C4-2B (cell line): ENCODE measurements at regions not wholly inside any gene's neighbourhood (a gene's known extent, or its start where the extent isn't known, plus 50 kb on each side); places are given as distances from the start of the nearest gene placed in this dataset.

Source experiments
- H3K27ac ChIP-seq: fragments of 450-650 bp; 2 replicates; pipeline ENCODE4 v1.5.1; 2017
- CTCF ChIP-seq: fragments of 450-650 bp; conservative IDR thresholded peaks from 2 replicates; pipeline ENCODE4 v1.5.1; 2017; ENCODE audit warnings: mild to moderate bottlenecking
- ZFX ChIP-seq: fragments of 450-650 bp; IDR thresholded peaks from 2 replicates; pipeline ENCODE4 v1.6.1; 2017

GRCh38 chr2:104701411-104701911, 152.5 kb upstream of the POU3F3 start:
- no peak overlapping the region for H3K27ac ChIP-seq
- TF ChIP-seq CTCF (no peak), ZFX (no peak)

DNA sequence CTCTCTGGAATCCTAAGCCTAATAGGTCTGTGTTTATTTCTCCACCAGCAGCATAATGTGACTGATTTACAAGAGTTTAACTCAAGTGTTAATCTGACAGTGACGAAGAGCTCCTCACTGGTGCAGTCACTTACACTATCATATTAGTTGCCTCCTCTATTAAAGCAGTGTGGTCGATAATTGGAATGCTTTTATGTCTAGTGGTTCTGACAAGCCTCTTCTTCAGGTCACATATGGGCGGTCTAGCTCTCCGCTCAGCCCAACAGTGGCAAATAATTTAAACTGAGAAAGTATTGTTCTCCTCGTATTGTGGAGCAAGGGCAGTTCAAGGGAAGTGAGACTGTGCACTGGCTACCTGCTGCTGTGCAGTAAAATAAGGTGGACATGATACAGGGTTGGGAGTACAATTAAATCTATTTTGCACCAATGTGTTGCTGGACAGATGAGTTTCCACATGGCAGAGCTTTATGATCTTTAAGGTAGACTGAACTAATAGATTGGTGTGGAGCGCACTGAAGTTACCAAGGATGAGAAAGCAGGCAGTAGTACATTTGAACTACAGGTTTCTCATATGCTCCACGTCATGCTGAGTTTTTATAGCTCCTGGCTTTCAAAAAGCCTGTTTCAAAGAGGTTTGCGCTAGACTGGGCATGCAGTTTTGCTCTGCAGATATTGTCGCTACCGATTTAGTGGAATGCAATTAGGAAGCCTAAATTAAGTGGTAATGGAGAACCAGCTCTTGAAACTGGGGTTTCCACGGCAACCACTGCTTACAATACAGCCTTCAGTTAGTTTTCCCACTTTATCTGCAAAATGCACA, 151.7 kb upstream of the POU3F3 start:
- no peak overlapping the region for H3K27ac ChIP-seq
- TF ChIP-seq ZFX (no peak), CTCF (no peak)

DNA sequence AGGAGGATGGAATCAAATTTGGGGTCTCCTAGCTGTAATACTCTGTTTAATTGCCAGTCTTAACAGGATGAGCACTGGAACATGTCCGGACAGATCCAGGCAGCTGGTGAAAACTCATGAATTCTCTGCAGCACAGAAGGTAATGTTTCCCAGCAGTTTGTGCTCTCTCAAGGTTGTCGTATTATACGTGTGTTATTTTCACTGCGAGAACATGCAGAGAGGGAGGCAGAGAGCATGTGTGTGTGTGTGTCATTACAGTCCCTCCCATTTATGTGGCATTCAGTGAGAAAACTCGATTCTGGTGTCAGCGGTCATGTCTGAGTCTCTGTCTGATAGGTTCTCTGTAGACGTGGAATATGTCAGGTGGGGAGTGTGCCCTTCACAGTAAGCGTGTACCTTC, 150.2 kb upstream of the POU3F3 start:
- TF ChIP-seq CTCF (no peak), ZFX (no peak)
- no peak overlapping the region for H3K27ac ChIP-seq

DNA sequence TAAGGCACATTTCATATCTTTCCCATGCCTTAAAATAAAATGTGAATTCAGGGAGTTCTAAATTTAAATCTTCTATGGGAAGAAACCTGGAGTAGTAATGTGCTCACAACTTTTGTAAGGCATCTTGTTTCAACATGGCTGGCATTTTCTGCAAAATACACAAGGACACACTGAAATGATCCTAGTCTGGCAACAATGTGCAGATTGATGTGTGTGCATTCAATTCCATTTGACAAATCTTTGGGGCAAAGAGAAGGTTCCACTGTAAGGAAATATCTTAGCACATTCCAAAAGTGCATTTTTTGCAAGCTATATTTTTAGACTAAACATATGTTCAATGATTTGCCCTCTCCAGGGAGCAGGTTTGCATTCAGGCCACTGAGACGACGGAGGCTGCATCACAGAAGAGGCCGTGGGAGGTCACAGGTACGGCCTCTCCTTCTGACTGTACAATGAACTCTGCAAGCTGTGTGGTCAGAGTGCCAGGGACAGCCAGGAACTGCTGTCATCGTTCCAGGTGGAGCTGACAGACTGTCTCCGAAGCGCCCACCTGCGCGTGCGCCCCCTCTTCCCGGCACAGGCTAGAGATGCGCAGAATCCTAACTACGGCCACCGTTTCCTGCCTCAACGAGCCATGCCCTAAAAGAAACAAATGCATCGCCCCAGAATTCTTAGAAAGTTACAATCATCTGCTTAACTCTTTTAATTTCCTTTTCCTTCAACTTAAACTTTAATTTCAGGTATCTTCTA, 149.2 kb upstream of the POU3F3 start:
- no peak overlapping the region for H3K27ac ChIP-seq
- no peak for TF ChIP-seq CTCF
- TF ChIP-seq ZFX, result no peak

DNA sequence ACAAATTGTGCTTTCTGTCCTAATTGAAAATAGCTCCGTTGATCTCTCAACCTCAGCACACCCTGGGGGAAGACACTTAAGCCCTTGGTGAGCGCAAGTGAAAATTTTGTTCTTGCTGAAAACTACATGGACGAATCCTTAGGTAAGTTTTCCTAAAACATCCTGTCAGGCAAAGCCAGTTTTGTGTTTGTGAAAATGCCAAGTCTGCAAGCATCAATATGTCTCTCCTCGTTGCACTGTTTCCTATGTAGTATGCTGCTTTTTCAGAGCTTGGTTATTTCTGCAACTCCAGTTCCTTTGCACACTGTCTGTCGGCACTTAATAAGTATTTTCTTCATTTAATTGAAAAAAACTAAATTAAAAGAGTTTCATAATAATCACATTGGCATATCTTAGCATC, 146.9 kb upstream of the POU3F3 start:
- H3K27ac ChIP-seq, result no peak overlapping the region
- TF ChIP-seq ZFX, result no peak
- TF ChIP-seq CTCF, result no peak

DNA sequence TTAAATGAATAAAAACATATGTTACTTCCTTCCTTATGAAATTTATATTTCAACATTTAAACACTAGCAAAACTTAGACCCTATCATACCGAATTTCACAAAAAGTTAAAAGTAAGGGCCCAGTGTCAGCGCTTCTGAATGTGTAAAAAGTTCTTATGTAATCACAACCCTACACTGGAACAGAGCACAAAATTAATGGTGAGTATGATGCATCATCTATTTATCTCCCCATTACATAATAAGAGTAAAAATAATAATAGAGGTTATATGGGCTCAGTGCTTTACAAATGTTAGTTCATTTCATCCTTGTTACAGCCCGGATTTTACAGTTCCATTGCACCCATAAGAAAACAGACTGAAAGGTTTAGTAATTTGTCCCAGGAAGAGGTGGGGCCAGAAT, 144.9 kb upstream of the POU3F3 start:
- H3K27ac ChIP-seq, result no peak overlapping the region
- no peak for TF ChIP-seq CTCF
- TF ChIP-seq ZFX, result no peak

- H3K27ac ChIP-seq, result no peak overlapping the region
These were observed 137.9 kb upstream of the POU3F3 start for GRCh38 chr2:104716061-104716460.

More at GRCh38 chr2:104716061-104716460, 137.9 kb upstream of the POU3F3 start:
- no peak for TF ChIP-seq CTCF
- TF ChIP-seq ZFX, result no peak
